ENCODE measurements at regions not wholly inside any gene's neighbourhood (a gene's known extent, or its start where the extent isn't known, plus 50 kb on each side); places are given as distances from the start of the nearest gene placed in this dataset.

- H3K27me3 Mint-ChIP-seq (ENCODE audit: insufficient read depth), result no peaks in the 10 kb centered on the region
- H3K4me1 Mint-ChIP-seq (ENCODE audit: low read depth), result no peaks in the 10 kb centered on the region
- no peak overlapping the region for H3K4me3 Mint-ChIP-seq
- no peak for DNase-seq (ENCODE audit: low spot score)
- H3K36me3 Mint-ChIP-seq (ENCODE audit: low read depth), result no peaks in the 10 kb centered on the region
- intact Hi-C loops (cut with micrococcal nuclease), result no loop called here
- H3K27ac Mint-ChIP-seq, result no peak overlapping the region
- peaks cover 5% of the 10 kb centered on the region for H3K9me3 Mint-ChIP-seq
Measured at GRCh38 chr18:40402052-40402451, 1553.0 kb upstream of the PIK3C3 start.

- no peak overlapping the region for H3K4me3 Mint-ChIP-seq
- no peaks in the 10 kb centered on the region for H3K36me3 Mint-ChIP-seq (ENCODE audit: low read depth)
- intact Hi-C loops (cut with micrococcal nuclease), result no loop called here
- no peaks in the 10 kb centered on the region for H3K4me1 Mint-ChIP-seq (ENCODE audit: low read depth)
- no peak for DNase-seq (ENCODE audit: low spot score)
- no peaks in the 10 kb centered on the region for H3K27me3 Mint-ChIP-seq (ENCODE audit: insufficient read depth)
- peaks cover 12% of the 10 kb centered on the region for H3K9me3 Mint-ChIP-seq
- H3K27ac Mint-ChIP-seq, result no peak overlapping the region
Measured at GRCh38 chr18:40388121-40388520, 1566.9 kb upstream of the PIK3C3 start.

- Mint-ChIP-seq H3K36me3 (ENCODE audit: low read depth) (no peaks in the 10 kb centered on the region), H3K4me1 (ENCODE audit: low read depth) (no peaks in the 10 kb centered on the region), H3K27ac (no peak overlapping the region), H3K9me3 (peaks cover 11% of the 10 kb centered on the region), H3K4me3 (no peak overlapping the region), H3K27me3 (ENCODE audit: insufficient read depth) (no peaks in the 10 kb centered on the region)
- DNase-seq (ENCODE audit: low spot score), result no peak
- intact Hi-C loops (cut with micrococcal nuclease), result no loop called here
Measured at GRCh38 chr18:40387130-40387787, 1567.8 kb upstream of the PIK3C3 start.

GRCh38 chr18:40382197-40382596 lies 1572.8 kb upstream of the PIK3C3 start:
- intact Hi-C loops (cut with micrococcal nuclease), result no loop called here
- Mint-ChIP-seq H3K4me1 (ENCODE audit: low read depth) (no peaks in the 10 kb centered on the region), H3K36me3 (ENCODE audit: low read depth) (no peaks in the 10 kb centered on the region), H3K4me3 (no peak overlapping the region), H3K27me3 (ENCODE audit: insufficient read depth) (no peaks in the 10 kb centered on the region), H3K9me3 (peaks cover 4% of the 10 kb centered on the region), H3K27ac (no peak overlapping the region)
- DNase-seq (ENCODE audit: low spot score), result no peak

- intact Hi-C loops (cut with micrococcal nuclease), result no loop called here
- no peak overlapping the region for H3K27ac Mint-ChIP-seq
Measured at GRCh38 chr18:40380686-40381439, 1574.2 kb upstream of the PIK3C3 start.

GRCh38 chr18:40375837-40376236 lies 1579.2 kb upstream of the PIK3C3 start:
- intact Hi-C loops (cut with micrococcal nuclease), result no loop called here
- H3K4me3 Mint-ChIP-seq, result no peak overlapping the region
- no peaks in the 10 kb centered on the region for H3K4me1 Mint-ChIP-seq (ENCODE audit: low read depth)
- H3K27me3 Mint-ChIP-seq (ENCODE audit: insufficient read depth), result no peaks in the 10 kb centered on the region
- peaks cover 11% of the 10 kb centered on the region for H3K9me3 Mint-ChIP-seq
- no peaks in the 10 kb centered on the region for H3K36me3 Mint-ChIP-seq (ENCODE audit: low read depth)
- DNase-seq (ENCODE audit: low spot score), result no peak
- no peak overlapping the region for H3K27ac Mint-ChIP-seq

More at GRCh38 chr18:40380686-40381439, 1574.2 kb upstream of the PIK3C3 start:
- Mint-ChIP-seq H3K27me3 (ENCODE audit: insufficient read depth) (no peaks in the 10 kb centered on the region), H3K4me1 (ENCODE audit: low read depth) (no peaks in the 10 kb centered on the region), H3K4me3 (no peak overlapping the region), H3K9me3 (peaks cover 8% of the 10 kb centered on the region), H3K36me3 (ENCODE audit: low read depth) (no peaks in the 10 kb centered on the region)
- DNase-seq (ENCODE audit: low spot score), result no peak

GRCh38 chr18:40371673-40372072 lies 1583.4 kb upstream of the PIK3C3 start:
- peaks cover 14% of the 10 kb centered on the region for H3K9me3 Mint-ChIP-seq
- no peak for DNase-seq (ENCODE audit: low spot score)
- H3K27me3 Mint-ChIP-seq (ENCODE audit: insufficient read depth), result no peaks in the 10 kb centered on the region
- H3K4me1 Mint-ChIP-seq (ENCODE audit: low read depth), result no peaks in the 10 kb centered on the region
- H3K27ac Mint-ChIP-seq, result no peak overlapping the region
- H3K36me3 Mint-ChIP-seq (ENCODE audit: low read depth), result no peaks in the 10 kb centered on the region
- H3K4me3 Mint-ChIP-seq, result no peak overlapping the region
- intact Hi-C loops (cut with micrococcal nuclease), result no loop called here

- Mint-ChIP-seq H3K27ac (no peak overlapping the region), H3K36me3 (ENCODE audit: low read depth) (no peaks in the 10 kb centered on the region), H3K9me3 (peaks cover 12% of the 10 kb centered on the region), H3K4me1 (ENCODE audit: low read depth) (no peaks in the 10 kb centered on the region), H3K27me3 (ENCODE audit: insufficient read depth) (no peaks in the 10 kb centered on the region), H3K4me3 (no peak overlapping the region)
- intact Hi-C loops (cut with micrococcal nuclease), result no loop called here
- DNase-seq (ENCODE audit: low spot score), result no peak
Measured at GRCh38 chr18:40367576-40367975, 1587.5 kb upstream of the PIK3C3 start.

- peaks cover 12% of the 10 kb centered on the region for H3K9me3 Mint-ChIP-seq
- no peak overlapping the region for H3K4me3 Mint-ChIP-seq
- H3K36me3 Mint-ChIP-seq (ENCODE audit: low read depth), result no peaks in the 10 kb centered on the region
- H3K4me1 Mint-ChIP-seq (ENCODE audit: low read depth), result no peaks in the 10 kb centered on the region
- H3K27ac Mint-ChIP-seq, result no peak overlapping the region
- DNase-seq (ENCODE audit: low spot score), result no peak
- no peaks in the 10 kb centered on the region for H3K27me3 Mint-ChIP-seq (ENCODE audit: insufficient read depth)
- intact Hi-C loops (cut with micrococcal nuclease), result no loop called here
Measured at GRCh38 chr18:40366521-40366920, 1588.5 kb upstream of the PIK3C3 start.

- H3K4me1 Mint-ChIP-seq (ENCODE audit: low read depth), result no peaks in the 10 kb centered on the region
- DNase-seq (ENCODE audit: low spot score), result no peak
- peaks cover 11% of the 10 kb centered on the region for H3K9me3 Mint-ChIP-seq
- intact Hi-C loops (cut with micrococcal nuclease), result no loop called here
- H3K27me3 Mint-ChIP-seq (ENCODE audit: insufficient read depth), result no peaks in the 10 kb centered on the region
- H3K27ac Mint-ChIP-seq, result no peak overlapping the region
- H3K36me3 Mint-ChIP-seq (ENCODE audit: low read depth), result no peaks in the 10 kb centered on the region
- H3K4me3 Mint-ChIP-seq, result no peak overlapping the region
Measured at GRCh38 chr18:40365526-40365925, 1589.5 kb upstream of the PIK3C3 start.

- Mint-ChIP-seq H3K4me3 (no peak overlapping the region), H3K36me3 (ENCODE audit: low read depth) (no peaks in the 10 kb centered on the region), H3K4me1 (ENCODE audit: low read depth) (no peaks in the 10 kb centered on the region), H3K27me3 (ENCODE audit: insufficient read depth) (no peaks in the 10 kb centered on the region), H3K9me3 (peaks cover 4% of the 10 kb centered on the region), H3K27ac (no peak overlapping the region)
- intact Hi-C loops (cut with micrococcal nuclease), result no loop called here
- DNase-seq (ENCODE audit: low spot score), result no peak
Measured at GRCh38 chr18:40360558-40360957, 1594.5 kb upstream of the PIK3C3 start.

- Mint-ChIP-seq H3K27ac (no peak overlapping the region), H3K9me3 (peaks cover 4% of the 10 kb centered on the region), H3K4me1 (ENCODE audit: low read depth) (no peaks in the 10 kb centered on the region), H3K4me3 (no peak overlapping the region), H3K27me3 (ENCODE audit: insufficient read depth) (no peaks in the 10 kb centered on the region), H3K36me3 (ENCODE audit: low read depth) (no peaks in the 10 kb centered on the region)
- DNase-seq (ENCODE audit: low spot score), result no peak
- intact Hi-C loops (cut with micrococcal nuclease), result no loop called here
Measured at GRCh38 chr18:40357536-40357935, 1597.5 kb upstream of the PIK3C3 start.

GRCh38 chr18:40356168-40356567 lies 1598.9 kb upstream of the PIK3C3 start:
- no peak overlapping the region for H3K4me3 Mint-ChIP-seq
- no peaks in the 10 kb centered on the region for H3K4me1 Mint-ChIP-seq (ENCODE audit: low read depth)
- H3K27me3 Mint-ChIP-seq (ENCODE audit: insufficient read depth), result no peaks in the 10 kb centered on the region
- H3K27ac Mint-ChIP-seq, result no peak overlapping the region
- no peaks in the 10 kb centered on the region for H3K9me3 Mint-ChIP-seq
- no peak for DNase-seq (ENCODE audit: low spot score)
- no peaks in the 10 kb centered on the region for H3K36me3 Mint-ChIP-seq (ENCODE audit: low read depth)
- intact Hi-C loops (cut with micrococcal nuclease), result no loop called here

All from activated T-helper 1 cell treated with anti-CD3 and anti-CD28 coated beads, Interleukin-12 subunit alpha, Interleukin-12 subunit beta, Interleukin-2, Interleukin-4 antibody, amounts not matched to agents 30 ng/mL and 10 ng/mL and 1 ng/mL, durations not matched to agents 14 hours and 24 hours and 36 hours (primary cell).